ENCODE measurements at regions not wholly inside any gene's neighbourhood (a gene's known extent, or its start where the extent isn't known, plus 50 kb on each side); places are given as distances from the start of the nearest gene placed in this dataset.

DNA sequence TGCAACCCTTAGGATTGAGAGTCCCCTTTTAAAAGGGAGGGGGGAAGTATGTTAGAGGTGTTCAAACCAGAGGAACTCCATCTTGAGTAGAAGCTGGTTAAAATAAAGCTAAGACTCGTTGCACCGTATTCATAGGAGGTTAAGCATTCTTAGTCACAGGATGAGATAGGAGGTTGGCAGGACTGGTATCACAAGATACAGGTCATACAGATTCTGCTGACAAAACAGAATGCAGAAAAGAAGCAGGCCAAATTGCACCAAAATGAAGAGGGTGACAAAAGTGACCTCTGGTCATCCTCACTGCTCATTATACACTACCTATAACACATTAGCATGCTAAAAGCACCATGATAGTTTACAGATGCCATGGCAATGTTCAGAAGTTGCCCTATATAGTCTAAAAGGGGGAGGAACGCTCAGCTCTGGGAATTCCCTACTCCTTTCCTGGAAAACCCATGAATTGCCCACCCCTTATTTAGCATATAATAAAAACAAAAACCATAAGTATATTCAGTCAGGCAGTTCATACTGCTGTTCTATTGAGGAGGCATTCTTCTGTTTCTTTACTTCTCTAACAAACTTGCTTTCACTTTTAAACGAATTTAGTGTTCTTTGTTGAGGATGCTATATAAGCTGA, 192.2 kb upstream of the NDUFV2 start:
- peaks cover 0 to 10% of the 10 kb centered on the region in 2 experiments; a peak in 1 of 5 replicates for H3K27me3 ChIP-seq (ENCODE audit: control insufficient read depth in 1 of 2, insufficient read depth in 2 of 2, low read length in 2 of 2)
- H3K79me2 ChIP-seq (ENCODE audit: insufficient read depth, low read length), result no peaks in the 10 kb centered on the region
- WGBS (ENCODE audit: low lambda C conversion rate), result 18% methylated on average over 4 of the region's 4 CpGs
- CTCF ChIA-PET (ENCODE audit: low intra/inter-chr PET ratio, low total read pairs), result no interaction called here
- H3K4me2 ChIP-seq (ENCODE audit: low read depth, low read length), result no peak overlapping the region
- H3K36me3 ChIP-seq (replicated peaks in 1 of 2; ENCODE audit: control insufficient read depth in 1 of 2, insufficient read depth in 2 of 2, low read length in 2 of 2), result no peaks in the 10 kb centered on the region
- TF ChIP-seq MAFK (conservative IDR thresholded peaks at IDR 0.05 in 1 of 2, IDR thresholded peaks at IDR 0.05 in 1 of 2; ENCODE audit: low read length in 2 of 2), result peak in 1 of 2 experiments; percentile 34; a peak in 1 of 4 replicates
- 0 out of 2 replicates have a peak, but pooled peaks have one; percentile 52 for TF ChIP-seq ZNF792 (CRISPR knock-in tag; IDR thresholded peaks at IDR 0.05)
- no peak for TF ChIP-seq HOXA3 (CRISPR knock-in tag; IDR thresholded peaks at IDR 0.05)
- TF ChIP-seq, protein P1, sequence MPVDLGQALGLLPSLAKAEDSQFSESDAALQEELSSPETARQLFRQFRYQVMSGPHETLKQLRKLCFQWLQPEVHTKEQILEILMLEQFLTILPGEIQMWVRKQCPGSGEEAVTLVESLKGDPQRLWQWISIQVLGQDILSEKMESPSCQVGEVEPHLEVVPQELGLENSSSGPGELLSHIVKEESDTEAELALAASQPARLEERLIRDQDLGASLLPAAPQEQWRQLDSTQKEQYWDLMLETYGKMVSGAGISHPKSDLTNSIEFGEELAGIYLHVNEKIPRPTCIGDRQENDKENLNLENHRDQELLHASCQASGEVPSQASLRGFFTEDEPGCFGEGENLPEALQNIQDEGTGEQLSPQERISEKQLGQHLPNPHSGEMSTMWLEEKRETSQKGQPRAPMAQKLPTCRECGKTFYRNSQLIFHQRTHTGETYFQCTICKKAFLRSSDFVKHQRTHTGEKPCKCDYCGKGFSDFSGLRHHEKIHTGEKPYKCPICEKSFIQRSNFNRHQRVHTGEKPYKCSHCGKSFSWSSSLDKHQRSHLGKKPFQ (CRISPR knock-in tag; IDR thresholded peaks at IDR 0.05; ENCODE audit: insufficient replicate concordance), result no peak
- TF ChIP-seq KDM1A (CRISPR knock-in tag; IDR thresholded peaks at IDR 0.05), result no peak
- in situ Hi-C loops (cut with HindIII; ENCODE audit: extremely low pct_ligation_motif_present, low pct_unique_long_range_greater_than_20kb) (no loop called here), intact Hi-C loops (cut with micrococcal nuclease; ENCODE audit: unreplicated experiment) (no loop called here)
- DNase-seq (ENCODE audit: low spot score) (no peak), ATAC-seq (no peak), FAIRE-seq (no peak)
- no peaks in the 10 kb centered on the region for H3K9me3 ChIP-seq (ENCODE audit: low read length)
- H3K4me3 ChIP-seq (replicated peaks in 1 of 3; ENCODE audit: insufficient read depth in 1 of 3, low read depth in 2 of 3, low read length in 3 of 3), result no peak overlapping the region
- H3K9ac ChIP-seq (ENCODE audit: insufficient read depth, low read depth, low read length), result no peak overlapping the region
- H2AFZ ChIP-seq (ENCODE audit: low read length), result no peak overlapping the region
- no TSS peak for BruUV-seq (replicated peaks)
- no peaks in the 10 kb centered on the region; the same call in 1 of the 2 replicates for H3K4me1 ChIP-seq (ENCODE audit: insufficient read depth, low read length)
- POLR2A ChIA-PET, result no interaction called here
- no peaks in the 10 kb centered on the region for H4K20me1 ChIP-seq (ENCODE audit: insufficient read depth, low read length)
- no peak overlapping the region for H3K27ac ChIP-seq (ENCODE audit: extremely low read length, insufficient read depth, low read length)

DNA sequence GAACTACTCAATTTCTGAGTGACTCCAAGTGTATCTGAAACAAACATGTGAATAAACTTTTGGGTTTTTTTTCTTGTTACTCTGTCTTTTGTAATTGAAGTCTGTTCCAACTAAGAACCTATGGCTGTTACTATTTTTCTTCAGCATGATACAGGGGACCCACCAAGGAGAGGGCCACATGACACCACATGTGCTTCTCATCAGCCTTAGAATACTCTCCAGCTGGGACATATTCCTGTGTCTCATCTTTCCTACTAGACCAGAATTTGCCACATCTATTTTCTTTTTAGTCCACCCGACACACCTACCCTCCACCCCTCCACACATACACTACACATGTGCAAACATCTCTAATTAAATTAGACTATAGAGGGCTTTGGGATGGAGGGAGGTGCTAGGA, 191.7 kb upstream of the NDUFV2 start:
- BruUV-seq (replicated peaks), result no TSS peak
- intact Hi-C loops (cut with micrococcal nuclease; ENCODE audit: unreplicated experiment) (no loop called here), in situ Hi-C loops (cut with HindIII; ENCODE audit: extremely low pct_ligation_motif_present, low pct_unique_long_range_greater_than_20kb) (no loop called here)
- no peaks in the 10 kb centered on the region for H3K9me3 ChIP-seq (ENCODE audit: low read length)
- POLR2A ChIA-PET, result no interaction called here
- H3K9ac ChIP-seq (ENCODE audit: insufficient read depth, low read depth, low read length), result no peak overlapping the region
- H3K4me3 ChIP-seq (replicated peaks in 1 of 3; ENCODE audit: insufficient read depth in 1 of 3, low read depth in 2 of 3, low read length in 3 of 3), result no peak overlapping the region
- no peaks in the 10 kb centered on the region for H3K36me3 ChIP-seq (replicated peaks in 1 of 2; ENCODE audit: control insufficient read depth in 1 of 2, insufficient read depth in 2 of 2, low read length in 2 of 2)
- WGBS (ENCODE audit: low lambda C conversion rate), result 36% methylated on average over 1 of the region's 1 CpG
- CTCF ChIA-PET (ENCODE audit: low intra/inter-chr PET ratio, low total read pairs), result no interaction called here
- H3K27ac ChIP-seq (ENCODE audit: extremely low read length, insufficient read depth, low read length), result no peak overlapping the region
- H3K79me2 ChIP-seq (ENCODE audit: insufficient read depth, low read length), result no peaks in the 10 kb centered on the region
- no peak for ATAC-seq
- TF ChIP-seq, protein P2, sequence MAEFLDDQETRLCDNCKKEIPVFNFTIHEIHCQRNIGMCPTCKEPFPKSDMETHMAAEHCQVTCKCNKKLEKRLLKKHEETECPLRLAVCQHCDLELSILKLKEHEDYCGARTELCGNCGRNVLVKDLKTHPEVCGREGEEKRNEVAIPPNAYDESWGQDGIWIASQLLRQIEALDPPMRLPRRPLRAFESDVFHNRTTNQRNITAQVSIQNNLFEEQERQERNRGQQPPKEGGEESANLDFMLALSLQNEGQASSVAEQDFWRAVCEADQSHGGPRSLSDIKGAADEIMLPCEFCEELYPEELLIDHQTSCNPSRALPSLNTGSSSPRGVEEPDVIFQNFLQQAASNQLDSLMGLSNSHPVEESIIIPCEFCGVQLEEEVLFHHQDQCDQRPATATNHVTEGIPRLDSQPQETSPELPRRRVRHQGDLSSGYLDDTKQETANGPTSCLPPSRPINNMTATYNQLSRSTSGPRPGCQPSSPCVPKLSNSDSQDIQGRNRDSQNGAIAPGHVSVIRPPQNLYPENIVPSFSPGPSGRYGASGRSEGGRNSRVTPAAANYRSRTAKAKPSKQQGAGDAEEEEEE (CRISPR knock-in tag; IDR thresholded peaks at IDR 0.05; ENCODE audit: borderline replicate concordance), result no peak
- TF ChIP-seq ZBTB38 (CRISPR knock-in tag; IDR thresholded peaks at IDR 0.05) (no peak), SUZ12 (IDR thresholded peaks at IDR 0.05; ENCODE audit: low read depth, low read length) (no peak), ZKSCAN5 (CRISPR knock-in tag; IDR thresholded peaks at IDR 0.05) (no peak), GABPB1 (CRISPR knock-in tag; IDR thresholded peaks at IDR 0.05) (no peak), ZNF264 (CRISPR knock-in tag; IDR thresholded peaks at IDR 0.05) (no peak)
- no peak for DNase-seq (ENCODE audit: low spot score)
- H3K4me1 ChIP-seq (ENCODE audit: insufficient read depth, low read length), result no peaks in the 10 kb centered on the region; the same call in 1 of the 2 replicates
- no peak for FAIRE-seq
- H3K4me2 ChIP-seq (ENCODE audit: low read depth, low read length), result no peak overlapping the region
- peaks cover 0 to 10% of the 10 kb centered on the region in 2 experiments; a peak in 1 of 5 replicates for H3K27me3 ChIP-seq (ENCODE audit: control insufficient read depth in 1 of 2, insufficient read depth in 2 of 2, low read length in 2 of 2)
- H4K20me1 ChIP-seq (ENCODE audit: insufficient read depth, low read length), result no peaks in the 10 kb centered on the region
- H2AFZ ChIP-seq (ENCODE audit: low read length), result no peak overlapping the region
